GM18502 (cell line): ENCODE measurements at regions not wholly inside any gene's neighbourhood (a gene's known extent, or its start where the extent isn't known, plus 50 kb on each side); places are given as distances from the start of the nearest gene placed in this dataset.
"Not testable (repeated sequence)": the region's sequence is repeated elsewhere in the genome, so short reads cannot be mapped to it uniquely, and the experiment has no call there.

Source experiments
- ATAC-seq: cut with Tn5 transposase; IDR thresholded peaks from one replicate; pipeline ENCODE4 v1.9.1; 2021; ENCODE audit warnings: mild to moderate bottlenecking; ENCODE audit not compliant: unreplicated experiment, poor library complexity

DNA sequence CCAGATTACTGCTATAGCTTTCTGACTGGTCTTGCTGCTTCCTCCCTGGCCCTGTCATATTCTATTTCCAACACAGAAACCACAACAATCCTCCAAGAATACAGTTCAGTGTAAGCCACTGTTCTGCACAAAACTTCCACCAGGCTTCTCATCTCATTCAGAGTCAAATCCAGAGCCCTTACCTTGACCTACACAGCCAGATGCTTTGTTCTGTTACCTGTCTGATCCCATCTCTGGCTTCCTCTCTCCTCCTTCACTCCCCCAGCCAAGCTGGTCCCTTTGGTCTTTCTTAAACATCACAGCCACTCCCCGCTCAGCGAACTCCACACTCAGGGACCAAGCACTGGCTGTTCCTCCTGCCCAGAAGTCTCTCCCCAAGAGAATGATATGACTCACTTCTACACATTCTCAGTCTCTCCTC lies 84.8 kb upstream of the BMP2K start:
- ATAC-seq, result no peak

DNA sequence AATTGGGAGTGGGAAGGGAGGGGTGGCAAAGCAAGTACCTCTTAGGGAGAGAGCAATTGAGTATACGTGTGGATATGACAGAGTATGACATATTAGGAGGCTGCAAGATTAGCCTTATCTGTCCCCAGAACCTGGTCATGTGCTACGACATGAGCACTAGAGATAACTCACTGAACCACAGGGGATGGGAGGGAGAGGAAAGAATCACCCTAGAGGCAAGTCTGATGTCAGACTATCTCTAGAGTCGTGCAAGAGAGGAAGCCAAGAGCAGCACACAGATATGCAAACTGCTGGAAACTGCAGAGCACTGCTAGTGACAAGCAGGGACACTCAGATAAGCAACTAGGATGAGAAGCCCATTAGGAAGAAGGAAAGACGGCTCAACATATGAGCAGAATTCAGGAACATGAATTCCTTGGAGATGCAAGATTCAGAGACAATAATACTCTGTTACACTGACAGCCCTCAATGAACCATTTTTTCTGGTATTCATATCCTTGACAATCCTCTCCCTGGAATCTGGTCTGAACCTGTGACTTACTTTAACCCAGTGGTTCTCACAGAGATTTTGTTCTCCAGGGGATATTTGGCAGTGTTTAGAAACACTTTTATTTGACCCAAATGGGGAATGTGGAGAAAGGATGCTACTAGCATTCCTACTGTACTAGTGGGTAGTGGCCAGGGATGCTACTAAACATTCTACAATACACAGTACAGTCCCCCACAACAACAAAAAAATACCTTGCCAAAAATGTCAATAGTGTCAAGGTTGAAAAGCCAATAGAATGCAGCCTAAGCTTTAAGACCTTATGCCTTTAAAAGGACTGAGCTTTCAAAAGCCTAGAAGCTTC lies 84.0 kb upstream of the BMP2K start:
- peak; percentile 77 for ATAC-seq

- no peak for ATAC-seq
Measured at GRCh38 chr4:78692822-78693170, 83.4 kb upstream of the BMP2K start.

DNA sequence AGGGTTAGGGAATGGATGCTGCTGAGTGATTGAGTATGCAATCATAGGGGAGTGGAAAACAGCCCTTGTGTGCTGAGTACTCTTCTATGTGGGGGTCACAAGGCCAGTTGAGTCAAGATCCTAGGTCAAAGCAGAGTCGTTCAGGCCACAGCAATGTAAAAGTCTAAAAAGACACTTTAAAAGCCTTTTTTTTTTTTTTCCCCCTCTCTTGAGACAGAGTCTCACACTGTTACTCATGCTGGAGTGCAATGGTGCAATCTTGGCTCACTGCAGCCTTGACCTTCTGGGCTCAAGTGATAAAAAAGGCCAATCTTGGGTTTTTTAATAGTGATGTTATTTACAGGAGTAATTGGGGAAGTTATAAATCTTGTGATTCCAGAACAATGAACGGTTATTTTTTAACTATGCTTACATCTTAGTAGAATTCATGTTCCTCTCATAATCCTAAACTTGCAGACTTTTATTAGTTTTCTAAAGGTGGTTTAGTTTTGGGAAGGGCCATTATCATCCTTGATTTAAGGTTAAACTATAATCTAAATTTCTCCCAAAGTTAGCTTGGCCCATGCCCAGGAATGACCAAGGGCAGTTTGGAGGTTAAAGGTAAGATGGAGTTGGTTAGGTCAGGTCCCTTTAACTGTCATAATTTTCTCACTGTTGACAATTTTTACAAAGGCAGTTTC lies 82.2 kb upstream of the BMP2K start:
- no peak for ATAC-seq

- ATAC-seq, result no peak
Measured at GRCh38 chr4:78694457-78694787, 81.7 kb upstream of the BMP2K start.

- ATAC-seq, result no peak
Measured at GRCh38 chr4:78695910-78696309, 80.2 kb upstream of the BMP2K start.

DNA sequence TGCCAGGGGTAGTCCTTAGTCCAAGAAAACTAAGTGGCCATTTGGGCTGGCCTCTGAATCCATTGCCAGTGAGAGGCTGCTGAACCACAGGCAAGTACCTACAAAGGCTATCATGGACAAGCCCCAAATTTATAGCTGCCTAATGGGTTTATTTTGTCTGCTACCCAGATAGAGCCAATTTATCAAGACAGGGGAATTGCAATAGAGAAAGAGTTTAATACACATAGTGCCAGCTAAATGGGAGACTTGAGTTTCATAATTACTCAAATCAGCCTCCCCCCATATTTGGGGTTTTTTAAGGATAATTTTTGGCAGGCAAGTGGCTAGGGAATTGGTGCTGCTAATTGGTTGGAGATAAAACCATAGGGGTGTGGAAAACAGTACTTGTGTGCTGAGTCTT lies 73.1 kb upstream of the BMP2K start:
- ATAC-seq, result no peak

GRCh38 chr4:78704317-78704716 lies 71.8 kb upstream of the BMP2K start:
- no peak for ATAC-seq

DNA sequence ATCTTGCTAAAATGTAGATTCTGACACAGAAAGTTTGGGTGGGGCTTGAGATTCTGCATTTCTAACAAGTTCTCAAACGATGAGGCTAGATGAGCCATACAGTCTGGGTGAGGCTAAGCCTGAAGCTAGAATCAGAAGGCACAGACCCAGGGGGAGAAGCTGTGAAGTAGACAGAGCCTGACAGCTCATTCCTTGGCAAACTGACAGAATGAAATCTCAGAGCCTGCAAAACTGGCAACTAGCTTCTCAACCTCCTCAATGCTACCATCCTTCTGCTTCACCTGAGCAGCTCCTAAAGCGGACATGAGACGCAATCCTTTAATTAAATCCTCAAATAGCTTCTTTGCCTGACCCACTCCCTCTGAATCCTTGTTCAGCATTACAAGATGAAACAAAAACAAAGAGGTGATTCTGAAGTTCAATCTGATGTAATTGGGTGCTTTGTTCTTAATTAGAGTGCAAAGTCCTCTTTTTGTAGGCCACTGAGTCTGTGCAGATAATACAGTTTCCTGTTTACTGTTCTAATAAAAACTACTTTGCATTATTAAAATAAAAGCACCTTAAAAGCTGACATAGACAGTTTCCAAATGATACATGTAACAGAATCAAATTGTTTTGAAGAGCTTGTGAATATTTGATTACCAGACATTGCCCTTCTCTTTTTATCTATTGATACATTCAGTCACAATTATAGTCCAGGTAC lies 71.0 kb upstream of the BMP2K start:
- no peak for ATAC-seq

DNA sequence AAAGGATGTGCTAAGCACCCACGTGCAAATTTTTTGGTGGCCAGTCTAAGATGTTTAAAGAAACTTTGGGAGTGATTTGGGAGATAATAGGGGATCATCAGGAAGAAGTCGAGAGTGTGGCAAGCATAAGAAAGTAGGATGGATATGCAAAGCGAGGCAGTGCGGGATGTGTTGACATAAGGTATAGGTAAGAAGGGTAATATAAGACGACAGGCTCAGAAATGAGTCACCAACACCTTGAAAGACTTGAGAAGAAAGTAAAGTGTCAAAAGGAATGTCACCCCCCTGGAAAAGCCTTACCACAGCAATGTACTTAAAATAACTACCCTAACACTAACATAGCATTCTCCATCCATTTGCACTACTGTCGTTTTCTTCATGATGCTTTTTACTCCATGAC lies 69.8 kb upstream of the BMP2K start:
- peak; percentile 58 for ATAC-seq

DNA sequence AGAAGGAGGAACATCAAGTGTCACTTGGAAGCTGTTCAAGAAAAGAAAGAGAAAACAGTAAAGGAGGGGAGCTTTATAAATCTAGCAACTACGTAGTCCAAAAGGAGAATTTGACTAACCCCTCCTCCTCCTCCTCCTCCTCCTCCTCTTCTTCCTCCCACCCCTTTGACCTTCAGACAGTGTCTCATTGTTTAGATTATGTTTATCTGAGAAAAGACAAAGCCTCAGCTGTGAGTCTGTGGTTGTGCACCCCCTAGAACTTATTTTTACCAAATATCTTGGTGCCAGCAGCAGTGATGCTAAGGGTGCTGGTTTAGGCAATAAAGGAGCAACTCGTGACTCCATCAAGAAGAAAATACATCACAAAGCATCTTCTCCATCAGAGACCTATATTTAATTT lies 68.9 kb upstream of the BMP2K start:
- ATAC-seq, result peak; percentile 35

GRCh38 chr4:78707793-78708192 lies 68.4 kb upstream of the BMP2K start:
- ATAC-seq, result peak; percentile 41

DNA sequence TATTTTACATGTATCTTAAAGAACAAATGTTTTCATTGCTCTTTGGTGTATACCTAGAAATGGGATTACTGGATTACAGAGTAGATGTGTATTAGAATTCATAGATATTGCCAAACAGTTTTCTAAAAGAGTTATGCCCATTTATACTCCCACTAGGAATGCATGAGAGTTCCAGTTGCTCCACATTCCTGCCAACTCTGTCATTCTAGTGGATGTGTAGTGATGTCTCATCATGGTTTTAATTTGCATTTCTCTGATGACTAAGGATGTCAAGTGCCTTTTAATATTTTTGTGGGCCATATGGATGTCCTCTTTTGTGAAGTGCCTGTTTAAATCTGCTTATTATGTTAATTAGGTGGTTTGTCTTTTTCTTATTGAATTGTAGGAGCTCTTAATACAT lies 65.6 kb upstream of the BMP2K start:
- no peak for ATAC-seq

DNA sequence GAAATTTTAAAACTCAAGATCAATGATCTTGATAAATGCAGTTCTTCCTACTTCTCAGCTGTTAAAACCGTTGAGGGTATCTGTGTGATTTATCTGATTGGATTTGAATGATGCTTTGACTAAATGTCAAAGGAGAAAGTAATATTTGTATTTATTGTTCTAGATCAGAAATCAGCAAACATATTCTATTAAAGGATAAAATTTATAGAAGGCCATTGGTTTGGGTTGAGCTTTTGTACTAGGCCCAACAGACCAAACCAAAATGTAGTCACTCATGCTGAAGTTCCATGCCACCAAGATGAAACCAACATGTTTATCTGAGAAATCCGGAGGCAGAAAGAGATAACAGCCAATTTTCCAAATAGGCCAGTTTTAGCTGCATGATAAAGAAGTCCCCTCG lies 64.5 kb upstream of the BMP2K start:
- ATAC-seq, result no peak

DNA sequence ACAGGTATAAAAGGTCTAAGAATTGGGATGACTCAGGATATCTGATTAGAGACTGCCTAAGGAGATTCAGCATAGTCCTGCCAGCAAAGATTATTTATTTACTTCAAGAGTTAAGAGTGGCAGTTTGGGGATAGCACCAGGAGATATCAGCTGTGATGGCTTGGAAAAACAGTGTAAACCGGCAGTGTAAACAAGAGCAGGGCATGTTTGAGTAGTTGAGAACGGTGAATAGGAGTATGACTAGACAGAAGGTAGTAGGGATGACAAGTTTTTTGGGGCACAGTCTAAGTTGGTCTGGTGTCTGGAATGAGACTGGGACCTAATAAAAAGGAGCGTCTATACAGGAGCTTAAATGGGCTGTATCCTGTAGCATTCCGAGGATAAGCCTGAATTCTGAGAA lies 61.6 kb upstream of the BMP2K start:
- ATAC-seq, result not testable (repeated sequence)

- not testable (repeated sequence) for ATAC-seq
Measured at GRCh38 chr4:78715372-78715771, 60.8 kb upstream of the BMP2K start.

GRCh38 chr4:78717712-78718111 lies 58.4 kb upstream of the BMP2K start:
- ATAC-seq, result not testable (repeated sequence)

- no peak for ATAC-seq
Measured at GRCh38 chr4:78720204-78720603, 55.9 kb upstream of the BMP2K start.

DNA sequence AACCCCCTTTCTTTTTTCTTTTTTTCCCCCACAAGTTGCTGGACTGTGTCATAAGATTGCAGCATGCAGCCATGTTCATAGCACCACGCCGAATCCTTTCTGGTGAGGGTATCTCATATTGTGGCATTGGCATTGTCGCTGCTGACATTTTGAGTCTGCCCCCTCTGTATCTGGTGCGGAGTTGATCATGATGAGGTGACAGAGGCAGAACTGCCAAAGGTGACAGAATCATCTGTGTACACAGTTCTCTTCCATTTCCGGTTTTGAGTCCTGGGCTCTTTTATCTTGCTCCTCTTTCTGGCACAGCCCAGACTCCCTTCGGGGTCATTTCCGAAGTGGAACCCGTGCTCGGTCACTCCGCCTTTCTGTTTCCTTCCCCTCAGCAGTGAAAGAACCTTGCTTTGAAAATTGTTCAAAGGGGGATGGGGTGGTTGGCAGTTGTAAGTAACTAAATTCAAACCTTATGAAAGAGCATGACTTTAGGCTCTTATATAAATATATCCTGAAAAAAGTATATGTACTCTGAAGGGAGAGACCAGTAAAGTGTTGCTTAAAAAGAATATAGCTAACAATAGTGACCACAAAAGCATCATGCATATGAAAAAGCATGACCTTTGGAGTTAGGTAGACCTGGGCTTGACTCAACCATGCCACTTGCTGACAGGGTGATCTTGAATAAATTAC lies 55.0 kb upstream of the BMP2K start:
- peak; percentile 96 for ATAC-seq

- ATAC-seq, result no peak
Measured at GRCh38 chr4:78721747-78722146, 54.4 kb upstream of the BMP2K start.

GRCh38 chr4:78722320-78722719 lies 53.8 kb upstream of the BMP2K start:
- ATAC-seq, result no peak
